Smooth muscle cell (in vitro differentiated cells): ENCODE measurements at regions not wholly inside any gene's neighbourhood (a gene's known extent, or its start where the extent isn't known, plus 50 kb on each side); places are given as distances from the start of the nearest gene placed in this dataset.

Experiments used
- DNase-seq: peaks from one replicate; lab custom pipeline; 2025; ENCODE audit not compliant: unreplicated experiment; lab: John Stamatoyannopoulos, UW
- H2AFZ ChIP-seq: fragments of 200-600 bp; sonication (generic); 2 replicates; pipeline ENCODE4 v1.6.0; 2016; ENCODE audit warnings: antibody characterized with exemption, low read depth, mild to moderate bottlenecking
- H3F3A ChIP-seq: fragments of 200-600 bp; sonication (generic); 2 replicates; pipeline ENCODE4 v1.6.0; 2017; ENCODE audit warnings: antibody characterized with exemption, low read depth
- H3K27ac ChIP-seq: fragments of 200-600 bp; sonication (generic); 2 replicates; pipeline ENCODE4 v1.5.1; 2016; ENCODE audit warnings: low read depth, mild to moderate bottlenecking
- H3K27me3 ChIP-seq: fragments of 200-600 bp; sonication (generic); 2 replicates; pipeline ENCODE4 v1.6.1; 2016; ENCODE audit warnings: low read depth, mild to moderate bottlenecking
- H3K36me3 ChIP-seq: fragments of 200-600 bp; sonication (generic); 2 replicates; pipeline ENCODE4 v1.5.1; 2016; ENCODE audit warnings: low read depth
- H3K4me1 ChIP-seq: fragments of 200-600 bp; sonication (generic); 2 replicates; pipeline ENCODE4 v1.5.1; 2016; ENCODE audit warnings: low read depth
- H3K4me2 ChIP-seq: fragments of 200-600 bp; sonication (generic); 2 replicates; pipeline ENCODE4 v1.6.0; 2016; ENCODE audit warnings: mild to moderate bottlenecking
- H3K4me3 ChIP-seq: fragments of 200-600 bp; sonication (generic); 2 replicates; pipeline ENCODE4 v1.5.1; 2016; ENCODE audit warnings: mild to moderate bottlenecking
- H3K79me2 ChIP-seq: fragments of 200-600 bp; sonication (generic); 2 replicates; pipeline ENCODE4 v1.6.0; 2016; ENCODE audit warnings: low read depth, mild to moderate bottlenecking
- H3K9ac ChIP-seq: fragments of 200-600 bp; sonication (generic); 2 replicates; pipeline ENCODE4 v1.6.0; 2016; ENCODE audit warnings: low read depth
- H3K9me3 ChIP-seq: fragments of 200-600 bp; sonication (generic); replicated peaks from 2 replicates; pipeline ENCODE4 v1.5.1; 2016; ENCODE audit warnings: low read depth
- H4K20me1 ChIP-seq: fragments of 200-600 bp; sonication (generic); 2 replicates; pipeline ENCODE4 v1.6.0; 2016; ENCODE audit warnings: low read depth
- WGBS: methylation state at CpG from one replicate; pipeline ENCODE4 v1.1.7; 2016; ENCODE audit warnings: low lambda C conversion rate; 5-methylcytosine and 5-hydroxymethylcytosine counted together
- TF ChIP-seq, protein P1 (sequence below): fragments of 200-600 bp; sonication (generic); IDR thresholded peaks from 2 replicates; pipeline ENCODE4 v1.5.1; 2017; ENCODE audit warnings: borderline replicate concordance, mild to moderate bottlenecking, antibody characterized with exemption; ENCODE audit not compliant: insufficient read depth, poor library complexity, severe bottlenecking

DNA sequence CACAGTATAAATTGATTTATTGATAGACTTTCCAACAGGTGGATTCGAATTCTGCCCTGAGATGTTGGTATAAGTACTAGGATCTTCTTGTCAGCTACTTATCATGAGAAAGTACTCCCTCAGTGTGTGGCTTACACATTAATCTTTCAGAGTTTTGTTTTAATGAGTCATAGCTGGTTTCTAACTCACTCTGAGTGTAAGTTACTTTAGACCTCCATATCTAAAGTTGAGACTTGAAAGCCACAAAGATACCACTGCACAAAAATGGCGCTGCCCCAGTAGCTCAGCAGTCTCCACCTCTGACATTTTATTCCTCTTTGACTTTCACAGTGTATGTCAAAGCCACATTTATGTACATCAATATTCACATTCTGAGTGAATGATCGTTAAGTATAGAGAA is 318.5 kb downstream of the ARAP2 start:
- H3K27ac ChIP-seq = no peak overlapping the region
- no peaks in the 10 kb centered on the region for H3K4me1 ChIP-seq
- no peaks in the 10 kb centered on the region for H3F3A ChIP-seq
- no peaks in the 10 kb centered on the region for H3K79me2 ChIP-seq
- H3K4me3 ChIP-seq = no peak overlapping the region
- no peak for DNase-seq
- no peaks in the 10 kb centered on the region for H3K36me3 ChIP-seq
- H3K4me2 ChIP-seq = no peak overlapping the region
- WGBS = 68% methylated on average over 3 of the region's 3 CpGs
- no peak overlapping the region for H2AFZ ChIP-seq
- TF ChIP-seq, protein P1, sequence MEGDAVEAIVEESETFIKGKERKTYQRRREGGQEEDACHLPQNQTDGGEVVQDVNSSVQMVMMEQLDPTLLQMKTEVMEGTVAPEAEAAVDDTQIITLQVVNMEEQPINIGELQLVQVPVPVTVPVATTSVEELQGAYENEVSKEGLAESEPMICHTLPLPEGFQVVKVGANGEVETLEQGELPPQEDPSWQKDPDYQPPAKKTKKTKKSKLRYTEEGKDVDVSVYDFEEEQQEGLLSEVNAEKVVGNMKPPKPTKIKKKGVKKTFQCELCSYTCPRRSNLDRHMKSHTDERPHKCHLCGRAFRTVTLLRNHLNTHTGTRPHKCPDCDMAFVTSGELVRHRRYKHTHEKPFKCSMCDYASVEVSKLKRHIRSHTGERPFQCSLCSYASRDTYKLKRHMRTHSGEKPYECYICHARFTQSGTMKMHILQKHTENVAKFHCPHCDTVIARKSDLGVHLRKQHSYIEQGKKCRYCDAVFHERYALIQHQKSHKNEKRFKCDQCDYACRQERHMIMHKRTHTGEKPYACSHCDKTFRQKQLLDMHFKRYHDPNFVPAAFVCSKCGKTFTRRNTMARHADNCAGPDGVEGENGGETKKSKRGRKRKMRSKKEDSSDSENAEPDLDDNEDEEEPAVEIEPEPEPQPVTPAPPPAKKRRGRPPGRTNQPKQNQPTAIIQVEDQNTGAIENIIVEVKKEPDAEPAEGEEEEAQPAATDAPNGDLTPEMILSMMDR = no peak
- peaks cover 13% of the 10 kb centered on the region for H3K27me3 ChIP-seq
- H4K20me1 ChIP-seq = no peaks in the 10 kb centered on the region
- H3K9ac ChIP-seq = no peak overlapping the region
- H3K9me3 ChIP-seq = no peaks in the 10 kb centered on the region

DNA sequence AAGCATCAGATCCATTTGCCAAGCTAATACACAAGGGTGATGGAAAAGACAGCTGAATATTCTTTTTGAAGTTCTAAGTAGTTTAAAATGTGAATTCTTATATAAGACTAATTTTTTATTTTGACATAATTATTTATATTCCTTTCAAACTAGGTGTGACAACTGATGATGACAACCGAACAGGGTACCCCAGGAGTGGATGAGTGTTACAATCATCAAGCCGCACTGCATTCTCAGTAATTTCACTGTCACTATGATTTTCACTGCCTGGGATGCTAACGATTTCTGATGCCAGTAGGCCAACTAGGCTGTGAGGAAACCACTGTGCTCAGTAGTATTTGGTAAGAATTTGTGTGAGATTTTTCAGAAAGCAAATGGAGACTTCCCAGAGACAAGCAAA is 317.5 kb downstream of the ARAP2 start:
- peaks cover 13% of the 10 kb centered on the region for H3K27me3 ChIP-seq
- no peak overlapping the region for H3K4me2 ChIP-seq
- TF ChIP-seq, protein P1 = no peak
- no peaks in the 10 kb centered on the region for H3K4me1 ChIP-seq
- no peak overlapping the region for H3K27ac ChIP-seq
- no peaks in the 10 kb centered on the region for H3K36me3 ChIP-seq
- WGBS = 94% methylated on average over 3 of the region's 3 CpGs
- H2AFZ ChIP-seq = no peak overlapping the region
- H3F3A ChIP-seq = no peaks in the 10 kb centered on the region
- H4K20me1 ChIP-seq = no peaks in the 10 kb centered on the region
- H3K4me3 ChIP-seq = no peak overlapping the region
- DNase-seq = no peak
- H3K79me2 ChIP-seq = no peaks in the 10 kb centered on the region
- H3K9ac ChIP-seq = no peak overlapping the region
- no peaks in the 10 kb centered on the region for H3K9me3 ChIP-seq

DNA sequence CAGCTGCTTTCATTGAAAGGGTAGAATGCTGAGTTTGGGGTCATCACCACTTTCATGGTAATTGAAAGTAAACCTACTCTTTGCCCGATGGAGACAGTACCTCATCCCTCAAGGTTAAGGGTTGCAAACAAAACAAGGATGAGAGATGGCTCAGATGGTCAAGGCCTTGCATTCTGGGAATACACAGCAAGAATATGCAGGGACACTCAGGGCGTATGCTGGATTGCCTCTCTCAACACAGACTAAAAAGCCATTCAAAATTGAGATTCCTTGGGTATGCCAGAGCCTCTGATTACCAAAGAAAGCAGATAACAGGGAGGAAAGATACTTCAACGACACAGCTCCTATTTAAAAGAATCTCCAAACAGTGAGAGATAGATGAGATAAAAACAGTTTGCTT is 310.4 kb downstream of the ARAP2 start:
- no peak overlapping the region for H3K9ac ChIP-seq
- H3K4me2 ChIP-seq = peak overlapping the region; percentile 57
- 39% methylated on average over 3 of the region's 3 CpGs for WGBS
- no peaks in the 10 kb centered on the region for H3K9me3 ChIP-seq
- no peak overlapping the region for H3K27ac ChIP-seq
- TF ChIP-seq, protein P1 = no peak
- DNase-seq = no peak
- no peaks in the 10 kb centered on the region for H3F3A ChIP-seq
- peaks cover 4% of the 10 kb centered on the region for H3K4me1 ChIP-seq
- no peaks in the 10 kb centered on the region for H3K36me3 ChIP-seq
- H2AFZ ChIP-seq = peak overlapping the region; percentile 89
- H4K20me1 ChIP-seq = no peaks in the 10 kb centered on the region
- H3K79me2 ChIP-seq = no peaks in the 10 kb centered on the region
- H3K4me3 ChIP-seq = no peak overlapping the region
- peaks cover 7% of the 10 kb centered on the region for H3K27me3 ChIP-seq

DNA sequence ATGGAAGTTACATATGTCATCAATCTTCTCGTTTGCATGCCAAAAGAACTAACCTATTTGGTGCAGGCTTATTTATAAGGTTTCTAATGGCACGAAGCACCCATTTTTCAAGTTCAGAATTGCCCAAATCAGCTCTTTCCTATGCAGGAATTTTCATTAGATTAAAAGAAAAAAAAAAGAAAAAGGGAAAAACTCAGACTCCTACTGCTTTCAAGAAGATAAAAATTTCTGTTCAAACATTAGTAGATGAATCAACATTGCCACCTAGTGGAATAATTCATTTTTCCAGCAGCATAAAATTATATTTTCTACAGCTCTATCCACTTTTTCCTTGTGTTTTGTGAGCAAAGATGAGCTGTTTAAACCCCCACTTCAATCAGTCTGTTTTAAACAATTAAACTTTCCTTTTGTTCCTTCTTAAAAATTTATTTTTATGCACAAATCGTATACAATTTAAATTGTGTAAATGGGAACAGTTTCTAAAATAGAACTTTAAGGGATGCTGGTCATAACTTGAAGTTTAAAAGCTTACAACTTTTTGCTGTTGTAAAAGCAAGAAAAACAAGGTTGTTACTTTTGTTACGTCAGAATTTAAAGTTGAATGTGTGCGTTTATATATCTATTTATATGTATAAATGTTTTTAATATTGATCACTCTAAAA is 309.9 kb downstream of the ARAP2 start:
- no peak overlapping the region for H3K4me3 ChIP-seq
- TF ChIP-seq, protein P1 = peak; percentile 71
- WGBS = 32% methylated on average over 5 of the region's 5 CpGs
- no peaks in the 10 kb centered on the region for H3K79me2 ChIP-seq
- peaks cover 1% of the 10 kb centered on the region for H3K27me3 ChIP-seq
- H3K9ac ChIP-seq = no peak overlapping the region
- H3K27ac ChIP-seq = no peak overlapping the region
- peak overlapping the region; percentile 57 for H3K4me2 ChIP-seq
- H3K36me3 ChIP-seq = no peaks in the 10 kb centered on the region
- no peaks in the 10 kb centered on the region for H4K20me1 ChIP-seq
- H3F3A ChIP-seq = no peaks in the 10 kb centered on the region
- DNase-seq = no peak
- peaks cover 4% of the 10 kb centered on the region for H3K4me1 ChIP-seq
- H2AFZ ChIP-seq = peak overlapping the region; percentile 89
- H3K9me3 ChIP-seq = no peaks in the 10 kb centered on the region
